GM19035 (cell line): ENCODE measurements at regions not wholly inside any gene's neighbourhood (a gene's known extent, or its start where the extent isn't known, plus 50 kb on each side); places are given as distances from the start of the nearest gene placed in this dataset.
"Not testable (repeated sequence)": the region's sequence is repeated elsewhere in the genome, so short reads cannot be mapped to it uniquely, and the experiment has no call there.

Experiments used
- ATAC-seq: cut with Tn5 transposase; IDR thresholded peaks from one replicate; pipeline ENCODE4 v1.9.1; 2021; ENCODE audit not compliant: unreplicated experiment

DNA sequence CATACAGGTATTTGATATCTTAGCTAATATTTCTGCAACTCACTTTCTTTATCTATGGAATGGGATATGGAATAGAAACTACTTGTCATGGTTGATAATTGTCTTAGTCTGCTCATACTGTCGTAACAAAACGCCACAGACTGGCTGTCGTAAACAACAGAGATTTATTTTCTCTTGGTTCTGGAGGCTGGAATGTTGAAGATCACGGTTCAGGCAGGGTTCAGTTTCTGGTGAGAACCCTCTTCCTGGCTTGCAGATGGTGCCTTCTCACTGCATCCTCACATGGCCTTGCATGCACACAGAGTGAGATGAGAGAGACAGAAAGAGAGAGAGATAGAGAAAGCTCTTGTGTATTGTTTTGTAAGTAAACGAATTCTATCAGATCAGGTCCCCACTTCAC is 332.7 kb upstream of the MAGI2 start:
- ATAC-seq: no peak

DNA sequence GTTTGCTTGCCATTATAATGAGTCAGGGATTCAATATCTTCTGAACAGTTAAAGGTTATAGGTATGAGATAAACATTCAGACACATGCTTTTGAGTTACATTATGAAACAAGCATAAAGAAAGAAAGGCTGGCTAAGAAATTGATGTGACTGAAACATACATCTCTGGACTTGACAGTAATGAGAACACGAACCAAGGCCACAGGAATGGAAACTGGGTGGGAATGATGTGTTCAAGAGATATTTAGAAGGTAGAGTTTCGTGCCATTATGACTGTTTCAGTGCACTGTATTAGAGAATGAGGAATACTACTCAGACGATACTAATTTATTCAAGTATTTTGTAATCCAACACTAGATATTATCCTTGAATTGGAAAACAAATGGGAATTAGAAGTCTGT is 332.1 kb upstream of the MAGI2 start:
- no peak for ATAC-seq

GRCh38 chr7:79782906-79783305 is 329.4 kb upstream of the MAGI2 start:
- ATAC-seq: no peak

DNA sequence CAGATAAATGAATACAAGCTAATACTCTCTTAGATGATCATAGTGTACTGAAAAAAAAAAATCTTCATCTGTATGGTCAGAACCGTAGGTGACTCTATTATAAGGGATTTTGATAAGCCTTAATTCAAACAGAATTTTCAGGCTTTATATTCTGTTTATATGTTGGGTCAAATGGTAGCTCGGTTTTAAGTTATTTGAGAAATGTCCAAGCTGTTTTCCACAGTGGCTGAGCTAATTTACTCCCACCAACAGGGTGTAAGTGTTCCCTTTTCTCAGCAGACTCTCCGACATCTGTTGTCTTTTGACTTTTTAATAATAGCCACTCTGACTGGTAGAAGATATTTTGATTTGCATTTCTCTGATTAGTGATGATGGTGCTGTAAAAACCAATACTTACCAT is 328.8 kb upstream of the MAGI2 start:
- ATAC-seq: no peak

DNA sequence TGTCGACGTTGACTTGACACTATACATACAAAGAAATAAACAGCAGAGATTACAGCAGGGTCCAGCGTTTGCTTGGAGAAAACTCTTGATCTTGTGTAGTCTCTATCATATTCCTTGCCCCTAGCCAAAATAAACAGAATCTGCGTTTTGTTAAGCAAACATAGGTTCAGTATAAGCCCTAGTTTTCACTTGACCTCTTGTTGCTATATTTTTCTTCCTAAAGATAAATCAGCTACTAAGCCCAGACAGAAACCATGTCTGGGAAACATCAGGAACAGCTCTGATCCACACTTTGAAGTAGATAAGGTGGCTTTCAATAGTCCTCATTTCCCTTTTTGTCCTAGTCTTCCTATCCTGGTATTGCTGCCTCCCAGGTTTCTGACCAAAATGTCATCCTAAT is 328.2 kb upstream of the MAGI2 start:
- ATAC-seq: no peak

- no peak for ATAC-seq
Measured at GRCh38 chr7:79778786-79779770, 325.6 kb upstream of the MAGI2 start.

DNA sequence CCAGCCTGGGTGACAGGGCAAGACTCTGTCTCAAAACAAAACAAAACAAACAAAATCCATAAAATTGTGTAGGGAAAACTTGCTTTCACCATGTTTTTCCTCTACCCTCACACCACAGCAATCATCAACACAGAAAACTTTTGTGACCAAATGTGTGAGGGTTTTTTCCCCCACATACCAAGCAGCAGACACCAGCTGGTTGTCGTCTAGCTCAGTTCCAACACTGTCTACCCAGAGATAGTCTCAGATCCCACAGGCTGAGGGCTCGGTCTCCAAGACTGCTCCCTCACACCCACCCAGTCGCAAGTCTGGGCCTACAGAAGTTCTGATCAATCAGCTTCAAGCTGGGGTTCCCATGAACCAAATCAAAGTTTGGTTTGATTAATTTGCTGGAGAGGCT is 322.4 kb upstream of the MAGI2 start:
- ATAC-seq: no peak

- no peak for ATAC-seq
Measured at GRCh38 chr7:79774150-79774549, 320.7 kb upstream of the MAGI2 start.

DNA sequence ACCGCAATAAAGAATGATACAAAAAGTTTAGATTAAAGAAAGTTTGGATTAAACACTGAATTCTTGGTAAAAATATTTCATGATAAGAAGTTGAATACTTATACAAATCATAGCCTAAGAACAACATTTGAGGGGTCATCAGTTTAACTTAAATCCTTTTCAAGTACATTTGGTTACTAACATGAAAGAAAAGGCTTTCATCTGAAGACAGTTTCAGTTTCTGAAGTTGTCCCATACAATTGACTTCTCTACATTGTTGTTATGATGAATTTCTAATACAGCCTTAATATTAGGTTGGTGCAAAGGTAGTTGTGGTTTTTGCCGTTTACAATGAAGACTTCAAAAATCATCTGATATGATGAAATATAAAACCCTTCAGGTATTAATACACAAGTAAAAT is 317.5 kb upstream of the MAGI2 start:
- ATAC-seq: no peak

GRCh38 chr7:79770063-79770462 is 316.6 kb upstream of the MAGI2 start:
- ATAC-seq: no peak

GRCh38 chr7:79767876-79768560 is 314.6 kb upstream of the MAGI2 start:
- not testable (repeated sequence) for ATAC-seq

DNA sequence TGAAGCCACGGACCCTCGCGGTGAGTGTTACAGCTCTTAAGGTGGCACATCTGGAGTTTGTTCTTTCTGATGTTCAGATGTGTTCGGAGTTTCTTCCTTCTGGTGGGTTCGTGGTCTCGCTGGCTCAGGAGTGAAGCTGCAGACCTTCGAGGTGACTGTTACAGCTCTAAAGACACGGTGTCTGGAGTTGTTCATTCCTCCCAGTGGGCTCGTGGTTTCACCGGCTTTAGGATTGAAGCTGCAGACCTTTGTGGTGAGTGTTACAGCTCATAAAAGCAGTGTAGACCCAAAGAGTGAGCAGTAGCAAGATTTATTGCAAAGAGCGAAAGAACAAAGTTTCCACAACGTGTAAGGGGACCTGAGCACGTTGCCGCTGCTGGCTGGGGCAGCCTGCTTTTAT is 313.7 kb upstream of the MAGI2 start:
- ATAC-seq: not testable (repeated sequence)

- ATAC-seq: no peak
Measured at GRCh38 chr7:79761876-79762429, 308.5 kb upstream of the MAGI2 start.

DNA sequence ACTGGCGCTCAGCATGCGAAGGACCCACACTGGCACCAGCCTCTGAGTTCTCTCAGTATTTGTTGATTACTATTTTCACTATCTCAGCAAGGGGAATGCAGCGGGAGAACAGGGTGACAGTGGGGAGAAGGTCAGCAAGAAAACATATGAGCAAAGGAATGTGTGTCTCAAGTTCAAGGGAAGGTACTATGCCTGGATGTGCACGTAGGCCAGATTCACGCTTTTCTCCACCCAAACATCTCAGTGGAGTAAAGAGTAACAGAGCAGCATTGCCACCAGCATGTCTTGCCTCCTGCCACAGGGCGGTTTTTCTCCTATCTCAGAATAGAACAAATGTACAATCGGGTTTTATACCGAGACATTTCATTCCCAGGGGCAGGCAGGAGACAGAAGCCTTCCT is 297.5 kb upstream of the MAGI2 start:
- not testable (repeated sequence) for ATAC-seq

DNA sequence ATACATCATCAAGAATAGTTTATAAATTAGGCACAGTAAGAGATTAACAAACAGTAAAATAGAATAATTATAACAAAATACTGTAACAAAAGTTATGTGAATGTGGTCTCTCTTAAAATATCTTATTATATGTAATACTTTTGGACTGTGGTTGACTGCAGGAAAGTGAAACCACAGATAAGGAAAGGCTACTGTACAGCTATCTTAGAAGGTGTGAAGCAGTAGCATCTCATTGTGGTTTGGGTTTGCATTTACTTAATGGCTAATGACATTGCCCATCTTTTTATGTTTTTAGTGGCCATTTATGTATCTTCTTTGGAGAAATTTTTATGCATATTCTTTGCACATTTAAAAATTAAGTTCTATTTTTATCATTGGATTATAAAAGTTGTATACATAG is 296.4 kb upstream of the MAGI2 start:
- ATAC-seq: no peak

DNA sequence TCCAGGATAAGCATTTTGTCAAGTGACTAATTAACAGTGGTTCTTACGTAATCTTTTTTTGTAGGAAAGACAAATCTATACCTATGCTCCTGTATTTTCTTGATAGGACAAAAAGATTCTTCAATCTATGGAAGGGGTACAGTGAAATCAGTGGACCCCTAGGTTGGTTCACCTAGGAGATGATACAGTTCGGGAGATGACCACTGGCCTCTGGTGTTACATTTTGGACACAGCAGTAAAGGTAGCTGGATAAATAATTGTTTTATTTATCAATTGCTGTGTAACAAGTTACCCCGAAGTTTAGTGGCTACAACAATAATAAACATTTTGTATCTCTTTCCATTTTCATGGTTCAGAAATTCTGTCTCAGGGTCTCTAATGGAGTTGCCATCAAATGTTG is 288.2 kb upstream of the MAGI2 start:
- ATAC-seq: no peak

GRCh38 chr7:79740076-79740475 is 286.6 kb upstream of the MAGI2 start:
- no peak for ATAC-seq

GRCh38 chr7:79739036-79739709 is 285.7 kb upstream of the MAGI2 start:
- not testable (repeated sequence) for ATAC-seq

GRCh38 chr7:79736418-79736817 is 283.0 kb upstream of the MAGI2 start:
- no peak for ATAC-seq

GRCh38 chr7:79735012-79735411 is 281.5 kb upstream of the MAGI2 start:
- ATAC-seq: no peak

GRCh38 chr7:79734181-79734580 is 280.7 kb upstream of the MAGI2 start:
- ATAC-seq: no peak
